Hepatic stellate cell (primary cell): ENCODE measurements at regions not wholly inside any gene's neighbourhood (a gene's known extent, or its start where the extent isn't known, plus 50 kb on each side); places are given as distances from the start of the nearest gene placed in this dataset.

ENCODE experiments used
- DNase-seq: peaks from one replicate; pipeline ENCODE4 v3.0.0; 2011; ENCODE audit warnings: low spot score

DNA sequence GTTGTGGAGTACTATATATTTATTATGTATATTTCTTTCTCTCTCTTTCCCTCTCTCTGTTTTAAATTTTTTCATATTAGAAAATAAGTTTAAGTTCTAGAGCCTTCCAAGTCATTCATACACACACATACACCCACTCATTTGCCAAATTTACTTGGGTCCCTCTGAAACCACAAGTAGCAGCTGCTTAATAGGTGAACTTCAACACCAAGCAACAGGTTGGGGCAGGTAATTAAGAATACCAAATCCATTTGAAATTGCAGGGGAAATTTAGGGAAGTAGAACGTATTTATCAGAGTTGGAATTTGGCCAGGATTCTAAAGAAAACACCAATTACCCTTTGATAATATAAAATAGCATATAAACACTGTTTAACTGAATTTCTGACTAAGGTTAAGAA, 75.0 kb upstream of the RBBP8 start:
- no peak for DNase-seq

DNA sequence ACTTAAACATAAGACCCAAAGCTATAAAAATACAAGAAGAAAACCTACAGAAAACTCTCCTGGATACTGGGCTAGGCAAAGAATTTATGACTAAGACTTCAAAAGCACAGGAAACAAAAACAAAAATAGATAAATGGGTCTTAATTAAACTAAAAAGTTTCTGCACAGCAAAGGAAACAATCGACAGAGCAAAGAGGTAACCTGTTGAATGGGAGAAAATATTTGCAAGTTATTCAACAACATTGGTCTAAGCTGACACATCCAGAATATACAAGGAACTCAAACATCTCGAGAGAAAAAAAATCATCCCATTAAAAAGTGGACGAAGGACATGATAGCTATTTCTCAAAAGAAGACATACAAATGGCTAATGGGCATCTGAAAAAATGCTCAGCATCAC, 72.3 kb upstream of the RBBP8 start:
- no peak for DNase-seq

DNA sequence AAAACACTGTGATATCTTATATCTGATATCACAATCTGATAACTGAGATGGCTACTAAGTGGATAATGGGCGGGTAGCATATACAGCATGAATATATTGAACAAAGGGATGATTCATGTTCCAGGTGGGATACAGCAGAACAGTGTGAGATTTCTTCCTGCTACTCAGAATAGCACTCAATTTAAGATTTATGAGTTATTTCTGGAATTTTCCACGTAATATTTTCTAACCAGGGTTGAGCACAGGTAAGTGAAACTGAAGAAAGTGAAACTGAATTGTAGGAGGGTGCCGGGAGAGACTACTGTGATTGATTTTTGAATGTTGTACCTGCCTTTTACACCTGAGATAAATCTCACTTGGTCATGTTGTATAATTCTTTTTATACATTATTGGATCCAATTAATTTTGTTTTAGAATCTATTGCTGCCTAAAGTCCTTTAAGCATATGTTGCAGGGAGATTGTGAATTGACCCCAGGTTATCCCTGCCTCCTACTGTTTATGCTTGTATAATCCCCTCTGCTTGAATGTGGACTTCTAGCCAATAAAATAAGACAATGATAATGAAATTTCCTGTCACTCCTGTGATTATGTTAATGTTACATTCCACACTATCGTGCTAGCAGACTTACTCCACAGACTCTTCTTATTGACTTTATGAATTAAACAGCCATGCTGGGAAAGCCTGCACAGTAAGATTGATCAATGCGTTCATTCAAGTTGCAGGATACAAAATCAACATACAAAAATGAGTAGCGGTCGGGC, 67.6 kb upstream of the RBBP8 start:
- DNase-seq = no peak

DNA sequence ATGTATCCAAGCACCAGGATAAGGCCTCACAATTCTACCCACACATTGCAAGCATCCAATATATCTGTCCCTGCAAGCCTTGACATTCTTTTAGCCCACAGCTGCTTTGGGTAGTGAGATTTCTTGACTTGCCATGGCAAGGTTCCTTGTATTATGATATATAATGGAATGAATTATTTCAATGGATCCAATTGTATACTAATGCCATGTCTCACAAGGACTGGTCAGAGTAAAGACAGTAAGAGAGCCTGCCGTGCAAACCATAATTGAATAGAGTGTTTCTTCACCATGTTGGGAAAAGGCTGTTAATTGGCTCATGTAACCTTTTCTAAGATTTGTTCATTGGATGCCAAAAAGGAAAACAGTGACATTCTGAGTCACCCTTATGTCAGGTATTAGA, 64.3 kb upstream of the RBBP8 start:
- no peak for DNase-seq

DNA sequence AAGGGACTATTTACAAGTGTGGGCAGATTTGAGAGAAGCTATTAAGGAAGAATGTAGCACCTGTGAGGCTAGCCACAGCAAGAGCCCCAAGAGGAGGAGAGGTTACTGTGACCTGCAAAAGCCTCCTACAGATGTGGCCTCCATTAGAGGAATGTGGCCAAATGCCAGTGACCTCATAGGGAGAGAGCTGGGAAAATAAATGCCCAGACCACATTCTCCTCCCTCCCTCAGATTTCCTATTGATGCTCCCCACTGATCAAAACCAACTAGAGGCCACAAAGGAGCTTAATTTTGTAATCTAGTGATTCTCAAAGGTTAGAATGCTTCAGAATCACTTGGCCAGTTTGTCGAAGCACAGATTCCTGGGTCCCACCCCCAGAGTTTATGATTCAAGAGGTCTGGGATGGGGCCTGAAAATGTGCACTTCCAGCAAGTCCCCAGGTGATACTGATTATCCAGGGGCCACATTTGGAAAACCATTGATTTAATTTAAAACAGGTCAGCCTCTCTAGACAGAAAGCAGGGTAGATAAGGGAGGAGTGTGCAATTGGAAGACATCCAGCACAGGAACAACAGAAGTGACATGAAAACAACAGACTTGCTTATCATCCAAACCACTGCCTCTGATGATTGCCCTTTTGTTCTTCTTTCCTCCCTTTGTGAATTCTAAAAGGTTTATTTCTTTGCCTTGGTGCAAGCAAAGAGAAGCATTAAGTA, 61.2 kb upstream of the RBBP8 start:
- no peak for DNase-seq

DNA sequence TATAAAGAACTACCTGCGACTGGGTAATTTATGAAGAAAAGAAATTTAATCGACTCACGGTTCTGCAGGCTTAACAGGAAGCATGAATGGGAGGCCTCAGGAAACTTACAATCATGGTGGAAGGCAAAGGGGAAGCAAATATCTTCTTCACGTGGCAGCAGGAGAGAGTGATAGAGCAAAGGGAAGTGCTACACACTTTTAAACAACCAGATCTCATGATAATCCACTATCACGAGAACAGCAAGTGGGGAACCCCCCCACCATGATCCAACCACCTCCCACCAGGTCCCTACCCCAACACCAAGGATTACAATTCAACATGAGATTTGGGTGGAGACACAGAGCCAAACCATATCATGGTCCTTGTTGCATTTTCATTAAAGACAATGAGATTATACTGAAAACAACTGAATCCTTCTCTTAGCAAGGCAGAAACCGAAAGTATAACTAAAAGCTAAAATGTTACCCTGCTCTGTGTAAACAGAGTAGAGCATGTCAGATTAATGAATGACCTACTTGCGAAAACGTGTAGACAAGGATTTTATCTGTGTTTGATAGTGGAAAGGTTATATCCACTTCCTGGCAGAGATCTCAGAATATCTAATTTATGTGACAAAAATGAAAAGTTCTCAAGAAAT, 60.1 kb upstream of the RBBP8 start:
- DNase-seq = no peak

DNA sequence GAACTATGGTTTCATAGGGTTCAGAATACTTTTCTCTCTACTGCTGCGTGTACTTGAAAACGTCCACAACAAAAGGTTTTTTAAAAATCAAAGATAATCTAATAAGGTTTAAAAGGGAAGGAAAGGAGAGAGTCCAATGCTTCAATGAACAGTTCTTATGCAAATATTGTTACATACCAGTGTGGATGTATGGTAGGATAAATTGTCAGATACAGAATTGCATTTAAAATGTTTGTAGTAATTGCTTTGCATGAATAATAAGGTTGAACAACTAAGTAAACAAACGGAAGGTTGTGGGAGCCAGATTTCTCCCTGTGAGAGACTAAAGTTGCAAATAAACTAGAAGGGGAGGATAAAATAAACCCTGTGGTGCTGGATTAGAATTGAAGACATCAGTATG, 53.8 kb upstream of the RBBP8 start:
- no peak for DNase-seq

DNA sequence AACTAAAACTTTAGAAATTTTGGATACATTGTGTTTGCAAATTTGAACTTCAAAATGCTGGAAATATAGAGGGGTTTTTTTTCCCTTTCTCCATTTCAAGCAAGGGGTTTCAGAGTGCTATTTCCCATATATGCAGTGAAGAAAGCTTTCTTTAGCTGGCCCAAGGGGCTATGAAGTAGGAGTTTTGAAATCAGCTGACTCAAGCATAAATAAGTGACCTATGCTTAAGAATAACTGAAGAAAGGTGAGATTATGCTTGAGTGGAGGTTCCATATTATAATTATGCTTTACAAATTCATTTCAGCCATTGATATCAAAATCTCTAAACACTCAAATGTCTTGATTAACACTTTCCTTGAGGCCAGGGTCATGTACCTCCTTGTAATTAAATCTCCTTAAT, 51.0 kb upstream of the RBBP8 start:
- no peak for DNase-seq

DNA sequence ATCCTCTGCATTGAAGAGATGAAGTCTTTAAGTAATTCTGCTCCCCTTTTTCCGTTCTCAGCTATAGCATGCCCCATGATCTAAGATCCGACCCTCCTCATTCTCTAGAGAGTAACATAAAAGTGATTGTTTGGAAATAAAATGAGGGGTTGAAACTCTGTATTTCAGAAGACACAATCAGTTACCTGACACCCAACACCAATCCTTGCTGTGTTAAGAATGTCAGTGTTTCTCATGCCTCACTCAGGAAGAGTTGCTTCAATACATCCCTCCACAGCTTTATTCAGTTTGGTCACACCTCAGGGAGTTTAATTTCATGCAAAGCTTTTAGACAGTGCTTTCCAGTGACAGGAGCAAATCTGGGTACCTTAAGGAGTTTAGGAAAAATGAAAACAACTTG, 49.9 kb upstream of the RBBP8 start:
- no peak for DNase-seq
